K562 (cell line): ENCODE measurements at regions not wholly inside any gene's neighbourhood (a gene's known extent, or its start where the extent isn't known, plus 50 kb on each side); places are given as distances from the start of the nearest gene placed in this dataset.

Source experiments
- ATAC-seq: fragments of 200-7000 bp; cut with Tn5 transposase; 3 replicates; pipeline ENCODE4 v1.9.1; 2020; ENCODE audit warnings: moderate library complexity
- BruUV-seq: library from RNA; stranded (reverse); fragments of 400-500 nt; replicated peaks from 2 replicates; lab custom pipeline; 2021; lab: Mats Ljungman, UMichigan
- CTCF ChIA-PET: fragments of 300-600 bp; formaldehyde crosslinking; extraction: SDS; loops from one replicate; lab custom pipeline; 2021; ENCODE audit warnings: low intra/inter-chr PET ratio; lab: Yijun Ruan, JAX
- POLR2A ChIA-PET: fragments of 300-600, 350-650 bp; sonication (Branson Sonifier 250); formaldehyde crosslinking; extraction: SDS; loops from one replicate; lab custom pipeline; 2021; ENCODE audit warnings: antibody characterized with exemption, inconsistent platforms; lab: Yijun Ruan, JAX
- DNase-seq, 4 experiments: peaks; one replicate each; pipeline versions ENCODE4 v3.0.0 to v3.0.0-alpha.2; 2011 to 2018; ENCODE audit warnings: low spot score in 3 of 4, mixed read lengths in 3 of 4; ENCODE audit errors: extremely low read depth in 1 of 4
- FAIRE-seq: peaks from 2 replicates; lab custom pipeline; 2011; peaks lifted over from hg19 to GRCh38; lab: Jason Lieb, UNC
- H2AFZ ChIP-seq: 2 replicates; pipeline ENCODE4 v1.6.0; 2011; ENCODE audit warnings: low read depth, low read length, control low read depth, inconsistent platforms
- H3K27ac ChIP-seq: fragments of 200-600 bp; 3 replicates; pipeline ENCODE4 v1.8.0; 2011; ENCODE audit warnings: low read depth, mild to moderate bottlenecking, control low read depth, inconsistent platforms, low read length, moderate library complexity, mixed read lengths; ENCODE audit errors: extremely low read depth
- H3K27me3 ChIP-seq, 2 experiments: fragments of 300-600 bp in 1 of 2; 2 replicates in 1 of 2; 3 replicates in 1 of 2; pipeline versions ENCODE4 v1.6.0 to v1.8.0; 2011; ENCODE audit warnings: inconsistent platforms in 2 of 2, low read length in 2 of 2, mild to moderate bottlenecking in 1 of 2, mixed read lengths in 1 of 2, moderate library complexity in 1 of 2; ENCODE audit not compliant: control insufficient read depth in 2 of 2, insufficient read depth in 2 of 2
- H3K36me3 ChIP-seq: fragments of 300-600 bp; 3 replicates; pipeline ENCODE4 v1.8.0; 2011; ENCODE audit warnings: mild to moderate bottlenecking, low read length, inconsistent platforms; ENCODE audit not compliant: control insufficient read depth, insufficient read depth
- H3K4me1 ChIP-seq, 2 experiments: fragments of 200-600 bp in 1 of 2; replicated peaks in 1 of 2; 2 replicates in 1 of 2; 3 replicates in 1 of 2; pipeline versions ENCODE4 v1.5.1 to v1.8.0; 2011; ENCODE audit warnings: inconsistent platforms in 2 of 2, low read length in 2 of 2, mild to moderate bottlenecking in 1 of 2, mixed read lengths in 1 of 2, moderate library complexity in 1 of 2; ENCODE audit not compliant: control insufficient read depth in 2 of 2, insufficient read depth in 2 of 2
- H3K4me2 ChIP-seq: 2 replicates; pipeline ENCODE4 v1.6.1; 2011; ENCODE audit warnings: low read length, control low read depth, inconsistent platforms, mixed read lengths; ENCODE audit not compliant: insufficient read depth
- H3K4me3 ChIP-seq: fragments of 200-600 bp; sonication (generic), shearing (Covaris generic); 2 replicates; pipeline ENCODE4 v1.5.1; 2016; ENCODE audit warnings: control low read depth, inconsistent platforms
- H3K79me2 ChIP-seq: fragments of 200-600 bp; 3 replicates; pipeline ENCODE4 v1.8.0; 2011; ENCODE audit warnings: low read length, inconsistent platforms; ENCODE audit not compliant: control insufficient read depth, insufficient read depth
- H3K9ac ChIP-seq, 2 experiments: 2 replicates each; pipeline versions ENCODE4 v1.6.0 to v1.6.1; 2011; ENCODE audit warnings: low read depth in 2 of 2, low read length in 2 of 2, control low read depth in 1 of 2, inconsistent platforms in 1 of 2, mild to moderate bottlenecking in 1 of 2, mixed read lengths in 1 of 2; ENCODE audit not compliant: insufficient read depth in 1 of 2
- H3K9me1 ChIP-seq: one replicate; pipeline ENCODE4 v1.6.0; 2011; ENCODE audit warnings: inconsistent platforms, mild to moderate bottlenecking, low read length, moderate library complexity; ENCODE audit not compliant: control insufficient read depth, insufficient read depth
- H3K9me3 ChIP-seq: replicated peaks from 2 replicates; pipeline ENCODE4 v1.5.1; 2011; ENCODE audit warnings: low read depth, low read length, inconsistent platforms; ENCODE audit not compliant: control insufficient read depth, insufficient read depth
- H4K20me1 ChIP-seq: replicated peaks from 2 replicates; pipeline ENCODE4 v1.6.1; 2011; ENCODE audit warnings: low read length, inconsistent platforms, mixed read lengths; ENCODE audit not compliant: control insufficient read depth, insufficient read depth
- NRF1 ChIP-seq, 2 experiments: fragments of 450-650 bp; IDR thresholded peaks in 1 of 2; conservative IDR thresholded peaks in 1 of 2; 2 replicates each; pipeline ENCODE4 v1.6.1; 2014; ENCODE audit warnings: mild to moderate bottlenecking in 2 of 2
- WGBS: fragments of 100-300 bp; shearing (Covaris generic); methylation state at CpG from one replicate; pipeline ENCODE4 v1.1.6; 2016; ENCODE audit warnings: low coverage, mixed read lengths; ENCODE audit not compliant: insufficient coverage; ENCODE audit errors: missing lambda C conversion rate; 5-methylcytosine and 5-hydroxymethylcytosine counted together
- in situ Hi-C: fragments of 300-500 bp; cut with MboI; formaldehyde crosslinking; loops from 4 replicates; pipeline ENCODE4 v1.15.0; 2018; ENCODE audit warnings: inconsistent platforms, mixed read lengths
- intact Hi-C: fragments of 100-400 bp; cut with micrococcal nuclease; formaldehyde crosslinking; loops from 2 replicates; pipeline ENCODE4 v1.14.2; 2022
- TF ChIP-seq, protein P1 (sequence below): IDR thresholded peaks from 2 replicates; pipeline ENCODE4 v1.6.1; 2012; ENCODE audit warnings: low read depth, low read length, improper control_type of control experiment, borderline replicate concordance
- TF ChIP-seq, protein P2 (sequence below): fragments of 450-650 bp; formaldehyde crosslinking; IDR thresholded peaks from 2 replicates; pipeline ENCODE4 v1.4.0; 2022; ENCODE audit warnings: missing genetic modification characterization

GRCh38 chr13:46498650-46499049, 54.3 kb upstream of the LRCH1 start:
- Histone ChIP-seq H3K27me3 (no peaks in the 10 kb centered on the region), H3K9me1 (no peaks in the 10 kb centered on the region), H3K79me2 (no peaks in the 10 kb centered on the region)
- POLR2A ChIA-PET, result no interaction called here
- CTCF ChIA-PET, result no interaction called here
- TF ChIP-seq, protein P1, sequence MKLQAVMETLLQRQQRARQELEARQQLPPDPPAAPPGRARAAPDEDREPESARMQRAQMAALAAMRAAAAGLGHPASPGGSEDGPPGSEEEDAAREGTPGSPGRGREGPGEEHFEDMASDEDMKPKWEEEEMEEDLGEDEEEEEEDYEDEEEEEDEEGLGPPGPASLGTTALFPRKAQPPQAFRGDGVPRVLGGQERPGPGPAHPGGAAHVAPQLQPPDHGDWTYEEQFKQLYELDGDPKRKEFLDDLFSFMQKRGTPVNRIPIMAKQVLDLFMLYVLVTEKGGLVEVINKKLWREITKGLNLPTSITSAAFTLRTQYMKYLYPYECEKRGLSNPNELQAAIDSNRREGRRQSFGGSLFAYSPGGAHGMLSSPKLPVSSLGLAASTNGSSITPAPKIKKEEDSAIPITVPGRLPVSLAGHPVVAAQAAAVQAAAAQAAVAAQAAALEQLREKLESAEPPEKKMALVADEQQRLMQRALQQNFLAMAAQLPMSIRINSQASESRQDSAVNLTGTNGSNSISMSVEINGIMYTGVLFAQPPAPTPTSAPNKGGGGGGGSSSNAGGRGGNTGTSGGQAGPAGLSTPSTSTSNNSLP, result no peak
- TF ChIP-seq NRF1 (conservative IDR thresholded peaks at IDR 0.05 in 1 of 2, IDR thresholded peaks at IDR 0.05 in 1 of 2), result no peak
- TF ChIP-seq, all 486 proteins: peak for 0
- Histone ChIP-seq H3K9ac (no peak overlapping the region), H4K20me1 (no peaks in the 10 kb centered on the region), H3K4me3 (no peak overlapping the region), H3K4me1 (no peaks in the 10 kb centered on the region), H3K36me3 (no peaks in the 10 kb centered on the region), H3K27ac (no peak overlapping the region), H3K9me3 (no peaks in the 10 kb centered on the region), H3K4me2 (no peak overlapping the region), H2AFZ (no peak overlapping the region)
- FAIRE-seq (no peak), DNase-seq (no peak), ATAC-seq (no peak)
- in situ Hi-C loops (no loop called here), intact Hi-C loops (no loop called here)
- WGBS, result 0% methylated on average over 2 of the region's 3 CpGs
- BruUV-seq, result no TSS peak

DNA sequence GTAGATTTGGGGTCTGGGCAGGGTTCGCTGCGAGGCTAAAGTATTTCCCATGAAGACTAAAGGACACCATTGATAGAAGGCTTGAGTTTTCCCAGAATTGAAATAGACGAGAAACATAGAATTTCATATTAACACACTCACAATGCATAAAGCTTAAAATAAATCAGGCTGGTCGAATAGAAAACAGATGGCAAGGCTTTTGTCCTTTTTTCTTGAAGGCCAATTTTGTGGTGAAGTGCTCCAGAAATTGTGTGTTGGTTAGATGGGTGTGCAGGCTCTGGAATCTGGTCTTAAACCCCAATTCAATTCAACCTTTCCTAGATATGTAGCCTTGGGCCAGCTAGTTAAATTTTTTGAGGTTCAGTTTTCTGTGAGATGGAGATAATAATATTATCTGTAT, 56.9 kb upstream of the LRCH1 start:
- TF ChIP-seq, protein P2, sequence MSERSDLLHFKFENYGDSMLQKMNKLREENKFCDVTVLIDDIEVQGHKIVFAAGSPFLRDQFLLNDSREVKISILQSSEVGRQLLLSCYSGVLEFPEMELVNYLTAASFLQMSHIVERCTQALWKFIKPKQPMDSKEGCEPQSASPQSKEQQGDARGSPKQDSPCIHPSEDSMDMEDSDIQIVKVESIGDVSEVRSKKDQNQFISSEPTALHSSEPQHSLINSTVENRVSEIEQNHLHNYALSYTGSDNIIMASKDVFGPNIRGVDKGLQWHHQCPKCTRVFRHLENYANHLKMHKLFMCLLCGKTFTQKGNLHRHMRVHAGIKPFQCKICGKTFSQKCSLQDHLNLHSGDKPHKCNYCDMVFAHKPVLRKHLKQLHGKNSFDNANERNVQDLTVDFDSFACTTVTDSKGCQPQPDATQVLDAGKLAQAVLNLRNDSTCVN (CRISPR knock-in tag), result no peak
- ATAC-seq (no peak), FAIRE-seq (no peak), DNase-seq (no peak)
- no TSS peak for BruUV-seq
- Histone ChIP-seq H3K9me1 (no peaks in the 10 kb centered on the region), H3K4me1 (no peaks in the 10 kb centered on the region), H3K9me3 (no peaks in the 10 kb centered on the region), H4K20me1 (no peaks in the 10 kb centered on the region), H3K27me3 (no peaks in the 10 kb centered on the region), H3K4me3 (no peak overlapping the region), H3K79me2 (no peaks in the 10 kb centered on the region), H3K9ac (no peak overlapping the region), H3K4me2 (no peak overlapping the region), H2AFZ (no peak overlapping the region), H3K27ac (no peak overlapping the region), H3K36me3 (no peaks in the 10 kb centered on the region)
- ChIA-PET CTCF (no interaction called here), POLR2A (no interaction called here)
- in situ Hi-C loops, result no loop called here
- WGBS, result 0% methylated on average over 4 of the region's 4 CpGs
- intact Hi-C loops, result no loop called here
